PFSK-1 (cell line): ENCODE measurements at regions not wholly inside any gene's neighbourhood (a gene's known extent, or its start where the extent isn't known, plus 50 kb on each side); places are given as distances from the start of the nearest gene placed in this dataset.

ENCODE experiments used
- FOXP2 ChIP-seq: optimal IDR thresholded peaks from 2 replicates; pipeline ENCODE3; 2011; ENCODE audit warnings: borderline replicate concordance, control low read depth, inconsistent platforms; ENCODE audit not compliant: insufficient read depth; ENCODE audit errors: extremely low read length, extremely low read depth
- POLR2AphosphoS5 ChIP-seq: IDR thresholded peaks from 2 replicates; pipeline ENCODE4 v1.6.1; 2012; ENCODE audit warnings: low read depth, mild to moderate bottlenecking, control low read depth, low read length, moderate library complexity
- REST ChIP-seq, 2 experiments: IDR thresholded peaks; 2 replicates each; pipeline versions ENCODE4 v1.6.1 to v1.8.0; 2011 to 2012; ENCODE audit warnings: low read depth in 2 of 2, low read length in 2 of 2, control low read depth in 1 of 2, inconsistent platforms in 1 of 2, mild to moderate bottlenecking in 1 of 2, moderate library complexity in 1 of 2; ENCODE audit not compliant: insufficient read depth in 1 of 2
- SIN3A ChIP-seq: IDR thresholded peaks from 2 replicates; pipeline ENCODE4 v1.6.1; 2012; ENCODE audit warnings: mild to moderate bottlenecking, low read length, moderate library complexity, borderline replicate concordance; ENCODE audit not compliant: insufficient read depth
- TAF1 ChIP-seq: IDR thresholded peaks from 2 replicates; pipeline ENCODE4 v1.6.1; 2012; ENCODE audit warnings: low read length, control low read depth, borderline replicate concordance; ENCODE audit not compliant: insufficient read depth

GRCh38 chr12:19910681-19911080 lies 457.7 kb upstream of the PDE3A start:
- TF ChIP-seq REST (IDR thresholded peaks at IDR 0.05; ENCODE audit: insufficient read depth in 1 of 2, low read depth in 2 of 2, low read length in 2 of 2): no peak
- TF ChIP-seq POLR2AphosphoS5: no peak
- TF ChIP-seq SIN3A: no peak
- no peak for TF ChIP-seq TAF1
- no peak for TF ChIP-seq FOXP2
